NOMO-1 (cell line): ENCODE measurements at regions not wholly inside any gene's neighbourhood (a gene's known extent, or its start where the extent isn't known, plus 50 kb on each side); places are given as distances from the start of the nearest gene placed in this dataset.
A peak's percentile ranks its signal among the peaks of the same experiment; 100 is the strongest.

Experiments
- DNase-seq, 2 experiments: peaks; one replicate each; lab custom pipeline; 2025; ENCODE audit not compliant: unreplicated experiment in 2 of 2; lab: John Stamatoyannopoulos, UW

GRCh38 chr2:53286345-53286744 is 481.3 kb upstream of the CHAC2 start:
- DNase-seq: no peak

- DNase-seq: no peak
Measured at GRCh38 chr2:53275743-53276142, 491.9 kb upstream of the CHAC2 start.

- no peak for DNase-seq
Measured at GRCh38 chr2:53268626-53269025, 499.0 kb upstream of the CHAC2 start.

DNA sequence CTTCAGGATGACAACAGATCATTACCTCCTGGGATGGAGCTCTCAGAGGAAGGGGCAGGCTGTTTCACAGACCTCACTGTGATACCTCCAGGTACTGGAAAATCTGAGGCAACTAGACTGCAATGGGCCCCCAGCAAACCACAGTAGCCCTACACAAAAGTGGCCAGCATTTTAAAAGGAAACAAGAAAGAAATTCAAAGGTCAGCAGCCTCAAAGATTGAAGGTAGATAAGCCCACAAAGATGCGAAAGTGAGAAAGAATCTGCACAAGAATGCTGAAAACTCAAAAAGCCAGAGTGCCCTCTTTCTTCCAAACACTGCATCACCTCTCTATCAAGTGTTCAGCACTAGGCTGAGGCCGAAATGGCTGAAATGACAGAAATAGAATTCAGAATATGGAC is 499.5 kb upstream of the CHAC2 start:
- DNase-seq: no peak

GRCh38 chr2:53265544-53266299 is 501.9 kb upstream of the CHAC2 start:
- DNase-seq: no peak

- no peak for DNase-seq
Measured at GRCh38 chr2:53260568-53260967, 507.0 kb upstream of the CHAC2 start.

GRCh38 chr2:53259395-53260009 is 508.1 kb upstream of the CHAC2 start:
- DNase-seq: no peak

GRCh38 chr2:53257287-53257686 is 510.3 kb upstream of the CHAC2 start:
- DNase-seq: no peak

DNA sequence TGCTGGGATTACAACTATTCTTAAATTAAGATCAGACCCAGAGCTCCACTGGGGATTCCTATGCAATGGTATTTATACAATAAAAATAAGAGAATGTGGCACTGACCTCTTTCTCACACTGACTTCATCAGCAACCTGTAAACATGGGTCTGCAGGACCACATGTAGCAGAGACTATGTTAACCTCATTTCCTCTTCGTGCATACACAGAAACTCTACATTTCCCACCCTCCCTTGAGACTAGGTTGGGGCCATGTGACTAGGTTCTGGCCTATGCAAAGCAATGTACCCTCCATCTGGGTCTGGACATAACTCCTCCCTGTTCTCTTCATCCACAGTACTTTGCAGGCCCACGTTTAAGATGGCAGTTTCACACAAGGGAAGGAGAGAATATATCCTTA is 514.4 kb upstream of the CHAC2 start:
- no peak for DNase-seq

- no peak for DNase-seq
Measured at GRCh38 chr2:53252115-53252514, 515.5 kb upstream of the CHAC2 start.

DNA sequence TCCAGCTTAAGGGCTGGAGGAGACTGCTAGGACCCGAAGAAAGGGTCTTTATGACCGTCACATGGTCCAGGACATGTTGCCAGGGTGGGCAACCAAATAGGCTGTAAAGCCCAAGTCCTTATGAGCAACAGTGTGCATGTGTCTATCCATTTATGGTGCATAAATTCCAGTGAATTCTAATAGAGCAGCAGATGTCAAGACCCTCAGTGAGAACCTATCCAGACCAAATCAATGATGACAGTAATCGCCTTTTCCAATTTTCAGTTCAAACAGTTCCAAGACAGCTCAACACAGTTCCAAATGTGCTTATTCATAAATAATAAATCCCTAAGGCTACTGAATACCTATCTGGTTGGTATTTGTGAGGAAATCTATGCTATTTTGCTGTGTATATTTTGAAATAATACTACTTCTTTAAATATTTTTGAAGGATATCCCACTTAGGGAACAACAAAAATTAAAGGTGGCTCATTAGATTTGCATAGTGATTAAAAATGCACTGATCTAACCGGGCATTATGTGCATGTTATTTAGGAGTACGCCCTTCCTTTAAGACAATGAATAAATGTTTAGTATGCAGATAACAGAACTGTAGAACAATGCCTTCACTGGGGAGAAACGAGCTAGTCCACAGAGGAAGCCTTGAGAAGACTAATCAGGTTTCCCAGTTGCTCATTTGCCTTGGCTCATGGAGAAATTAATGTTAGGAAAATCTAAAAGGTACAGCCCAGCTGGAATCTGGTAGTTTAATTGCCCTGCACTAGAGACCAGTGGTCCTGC is 519.5 kb upstream of the CHAC2 start:
- DNase-seq: no peak

DNA sequence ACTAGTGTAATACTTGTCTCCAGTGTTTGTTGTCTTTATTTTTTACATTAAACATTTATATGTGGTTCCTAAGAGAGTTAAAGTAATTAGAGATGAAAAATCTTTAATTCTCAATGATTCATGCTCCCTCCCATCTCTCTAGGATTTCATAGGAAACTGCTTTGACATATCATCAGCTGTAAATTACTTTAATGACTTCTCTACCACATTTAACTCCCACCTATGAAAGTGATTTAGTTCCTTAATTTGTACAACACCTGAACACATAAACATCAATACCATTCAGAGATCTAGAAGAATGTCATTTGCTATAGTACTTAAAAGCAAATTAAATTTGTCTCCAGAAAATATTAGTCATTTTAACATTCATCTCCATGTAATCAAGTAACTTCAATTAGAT is 524.2 kb upstream of the CHAC2 start:
- no peak for DNase-seq

- DNase-seq: no peak
Measured at GRCh38 chr2:53242090-53242489, 525.5 kb upstream of the CHAC2 start.

- no peak for DNase-seq
Measured at GRCh38 chr2:53235836-53236582, 531.6 kb upstream of the CHAC2 start.

DNA sequence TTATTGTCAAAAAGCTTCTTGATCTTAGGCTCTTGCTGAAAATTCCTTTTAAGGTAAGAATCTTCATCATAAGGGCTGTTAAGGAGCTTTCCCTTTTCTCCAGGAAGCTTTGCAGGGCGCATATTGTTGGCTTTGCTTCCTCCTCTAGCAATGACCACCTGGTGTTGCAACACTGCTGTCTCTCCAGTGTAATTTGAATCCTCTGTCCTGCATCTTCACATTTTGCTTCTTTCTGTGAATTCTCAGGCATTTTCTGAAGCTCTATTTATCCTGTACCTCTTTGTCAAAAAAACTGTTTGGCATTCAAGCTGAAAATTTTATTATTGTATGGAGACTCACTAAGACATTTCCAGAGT is 533.1 kb upstream of the CHAC2 start:
- DNase-seq: no peak

DNA sequence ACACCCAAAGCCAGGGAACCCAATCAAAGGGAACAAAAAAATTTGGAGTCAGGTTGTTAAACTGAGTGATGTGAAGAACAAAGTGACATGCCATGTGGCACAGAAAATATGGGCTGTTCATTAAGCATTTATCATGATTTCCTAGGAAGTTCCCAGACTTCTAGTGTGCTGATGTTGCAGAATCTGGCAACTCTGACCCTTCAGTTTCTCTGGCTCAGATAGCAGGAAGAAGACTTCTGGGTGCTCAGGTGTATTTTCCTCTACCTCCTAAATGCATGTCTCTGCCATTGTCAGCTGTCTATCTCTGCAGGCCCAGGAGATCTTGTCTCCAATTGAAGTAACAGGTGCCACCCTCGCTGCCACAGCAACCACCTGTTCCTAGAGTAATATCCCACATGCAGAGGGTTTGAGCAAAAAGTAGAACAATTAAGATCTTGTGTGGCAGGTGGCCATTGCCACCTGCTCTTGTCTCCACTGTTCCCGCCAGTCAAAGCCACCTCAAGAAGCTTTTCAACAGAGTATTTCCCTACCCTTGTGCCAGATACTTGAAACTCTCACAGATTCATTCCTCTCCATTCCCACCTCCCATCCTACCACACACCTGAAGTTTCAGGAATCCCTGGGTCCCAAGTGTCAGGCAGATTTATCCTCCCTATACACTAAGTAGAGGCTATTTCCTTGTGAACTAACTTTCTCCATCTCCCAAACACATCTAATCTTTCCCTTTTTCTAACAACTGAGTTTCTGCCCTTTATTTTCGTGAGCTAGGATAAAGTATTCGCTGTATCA is 533.7 kb upstream of the CHAC2 start:
- DNase-seq: no peak

DNA sequence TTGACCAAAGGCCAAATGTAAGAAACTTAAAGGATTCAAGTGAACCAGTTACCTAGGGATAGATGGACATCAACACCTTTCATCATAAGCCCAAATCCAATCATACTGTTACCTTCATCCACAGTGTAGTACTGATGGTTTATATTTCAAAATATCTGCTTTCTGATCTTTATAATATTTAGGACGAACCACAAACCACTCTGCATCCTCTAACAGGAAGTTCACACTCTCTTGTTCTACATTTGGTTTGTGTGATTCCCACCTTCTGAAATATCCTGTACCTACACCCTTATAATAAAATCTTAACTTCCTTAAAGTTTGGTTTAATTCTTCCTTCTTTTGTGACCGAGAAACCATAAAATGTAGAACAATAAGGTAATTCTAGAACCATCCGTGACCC is 535.7 kb upstream of the CHAC2 start:
- DNase-seq: no peak

- DNase-seq: no peak
Measured at GRCh38 chr2:53230691-53231090, 536.9 kb upstream of the CHAC2 start.

DNA sequence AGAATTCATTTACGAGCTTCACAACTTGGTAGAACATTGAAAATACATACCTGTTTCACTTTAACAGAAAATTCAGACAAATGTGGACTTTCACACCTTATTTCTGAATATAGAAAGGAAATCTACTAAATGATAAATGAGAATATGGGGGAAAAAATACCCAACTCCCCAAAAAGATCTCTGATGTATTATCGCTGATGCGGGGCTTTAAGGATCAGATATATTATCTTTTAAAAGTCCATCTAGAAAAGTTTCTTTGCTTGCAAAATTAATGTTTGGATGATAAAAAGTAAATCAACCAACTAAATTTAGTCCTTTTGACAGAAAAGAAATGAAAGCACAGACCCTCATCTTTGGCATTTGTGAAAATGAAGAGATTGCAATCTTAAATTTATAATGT is 540.1 kb upstream of the CHAC2 start:
- no peak for DNase-seq

DNA sequence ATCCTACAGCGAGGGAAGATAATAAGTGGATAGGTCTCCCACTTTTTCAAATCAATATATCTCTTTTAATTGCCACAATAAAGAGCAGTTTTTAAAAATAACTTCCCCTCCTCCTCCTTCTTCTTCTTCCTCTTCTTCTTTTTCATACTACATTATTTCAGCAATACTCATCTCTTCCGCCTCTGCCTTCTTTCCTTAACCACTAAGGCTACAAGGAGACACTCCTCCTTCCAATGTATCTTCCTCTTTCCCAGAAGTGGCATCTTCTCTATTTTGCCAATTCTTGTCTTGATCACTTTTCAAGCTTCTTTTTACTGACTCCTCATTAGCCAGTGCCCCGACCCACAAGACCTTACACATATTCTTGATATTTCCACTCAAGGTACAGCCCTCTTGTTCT is 546.6 kb upstream of the CHAC2 start:
- DNase-seq: peak in 1 of 2 experiments; percentile 1

GRCh38 chr2:53217250-53217649 is 550.4 kb upstream of the CHAC2 start:
- no peak for DNase-seq
